ENCODE measurements at regions not wholly inside any gene's neighbourhood (a gene's known extent, or its start where the extent isn't known, plus 50 kb on each side); places are given as distances from the start of the nearest gene placed in this dataset.

GRCh38 chr16:79690159-79690558 is 89.6 kb upstream of the MAF start:
- no peak for TF ChIP-seq POLR2A (IDR thresholded peaks at IDR 0.05)
- TF ChIP-seq CTCF (IDR thresholded peaks at IDR 0.05): no peak
